GM19239 (cell line): ENCODE measurements at regions not wholly inside any gene's neighbourhood (a gene's known extent, or its start where the extent isn't known, plus 50 kb on each side); places are given as distances from the start of the nearest gene placed in this dataset.

ENCODE experiments used
- DNase-seq: peaks from one replicate; pipeline ENCODE4 v3.0.0; 2011; ENCODE audit warnings: low spot score; ENCODE audit not compliant: insufficient read length
- FAIRE-seq: peaks from 2 replicates; lab custom pipeline; 2011; peaks lifted over from hg19 to GRCh38; lab: Jason Lieb, UNC

GRCh38 chr4:182144626-182145333 lies 98.4 kb upstream of the TENM3 start:
- no peak for FAIRE-seq
- DNase-seq: no peak

- no peak for FAIRE-seq
- no peak for DNase-seq
These were observed 97.8 kb upstream of the TENM3 start for GRCh38 chr4:182145334-182145905.

- DNase-seq (no peak), FAIRE-seq (no peak)
These were observed 95.8 kb upstream of the TENM3 start for GRCh38 chr4:182147391-182147790.

GRCh38 chr4:182150645-182151044 lies 92.6 kb upstream of the TENM3 start:
- DNase-seq: no peak
- no peak for FAIRE-seq

GRCh38 chr4:182155806-182156205 lies 87.4 kb upstream of the TENM3 start:
- no peak for DNase-seq
- FAIRE-seq: no peak

GRCh38 chr4:182163180-182163579 lies 80.0 kb upstream of the TENM3 start:
- DNase-seq (no peak), FAIRE-seq (no peak)

- FAIRE-seq: no peak
- DNase-seq: no peak
These were observed 73.6 kb upstream of the TENM3 start for GRCh38 chr4:182169572-182169971.

GRCh38 chr4:182169987-182170386 lies 73.2 kb upstream of the TENM3 start:
- DNase-seq: no peak
- FAIRE-seq: no peak

GRCh38 chr4:182170417-182170935 lies 72.7 kb upstream of the TENM3 start:
- FAIRE-seq (no peak), DNase-seq (no peak)

- DNase-seq (no peak), FAIRE-seq (no peak)
These were observed 68.2 kb upstream of the TENM3 start for GRCh38 chr4:182174979-182175378.

- FAIRE-seq: no peak
- DNase-seq: no peak
These were observed 67.2 kb upstream of the TENM3 start for GRCh38 chr4:182175788-182176519.

- FAIRE-seq (no peak), DNase-seq (no peak)
These were observed 66.0 kb upstream of the TENM3 start for GRCh38 chr4:182177166-182177565.

GRCh38 chr4:182179105-182179504 lies 64.1 kb upstream of the TENM3 start:
- no peak for DNase-seq
- FAIRE-seq: no peak

GRCh38 chr4:182179751-182180150 lies 63.5 kb upstream of the TENM3 start:
- FAIRE-seq (no peak), DNase-seq (no peak)

- no peak for FAIRE-seq
- DNase-seq: no peak
These were observed 57.7 kb upstream of the TENM3 start for GRCh38 chr4:182185491-182185890.

GRCh38 chr4:182187674-182188073 lies 55.5 kb upstream of the TENM3 start:
- no peak for FAIRE-seq
- DNase-seq: no peak

- DNase-seq (no peak), FAIRE-seq (no peak)
These were observed 54.6 kb upstream of the TENM3 start for GRCh38 chr4:182188622-182189021.

GRCh38 chr4:182189103-182189878 lies 53.9 kb upstream of the TENM3 start:
- DNase-seq: no peak
- no peak for FAIRE-seq

- FAIRE-seq (no peak), DNase-seq (no peak)
These were observed 52.9 kb upstream of the TENM3 start for GRCh38 chr4:182190306-182190705.

- FAIRE-seq (no peak), DNase-seq (no peak)
These were observed 50.6 kb upstream of the TENM3 start for GRCh38 chr4:182192511-182193181.
